ENCODE measurements at regions not wholly inside any gene's neighbourhood (a gene's known extent, or its start where the extent isn't known, plus 50 kb on each side); places are given as distances from the start of the nearest gene placed in this dataset.

DNA sequence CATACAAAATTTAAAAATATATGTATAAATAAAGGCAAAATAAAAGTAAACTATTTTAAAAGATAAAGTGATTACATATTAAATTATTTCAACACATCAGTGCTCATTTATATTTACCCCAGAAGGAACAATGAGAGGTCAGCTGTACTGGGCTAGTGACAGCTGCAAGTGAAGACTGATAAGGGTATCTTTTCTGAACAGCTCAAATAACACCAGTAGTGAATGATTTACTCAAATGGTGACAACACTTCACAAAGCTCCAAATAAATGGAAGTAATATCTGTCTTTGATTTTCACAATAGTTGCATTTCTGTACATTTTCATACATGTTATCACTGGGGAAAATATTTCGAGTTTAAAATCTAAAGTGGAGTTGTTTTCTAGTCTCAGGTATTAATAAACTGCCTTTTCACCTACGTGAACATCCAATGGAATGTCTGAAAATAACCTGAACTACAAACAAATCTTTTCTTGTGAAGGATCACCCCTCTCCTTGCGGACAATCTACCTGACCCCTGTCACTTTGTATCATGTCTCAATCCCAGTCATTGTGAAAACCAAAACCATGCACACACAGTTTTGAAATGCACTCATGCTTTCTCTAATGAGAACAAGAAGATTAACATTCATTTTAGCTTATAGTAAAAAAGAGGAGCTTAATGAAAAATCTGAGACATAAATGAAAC is 1928.8 kb upstream of the CELF4 start:
- no peak overlapping the region for H3K4me3 Mint-ChIP-seq

DNA sequence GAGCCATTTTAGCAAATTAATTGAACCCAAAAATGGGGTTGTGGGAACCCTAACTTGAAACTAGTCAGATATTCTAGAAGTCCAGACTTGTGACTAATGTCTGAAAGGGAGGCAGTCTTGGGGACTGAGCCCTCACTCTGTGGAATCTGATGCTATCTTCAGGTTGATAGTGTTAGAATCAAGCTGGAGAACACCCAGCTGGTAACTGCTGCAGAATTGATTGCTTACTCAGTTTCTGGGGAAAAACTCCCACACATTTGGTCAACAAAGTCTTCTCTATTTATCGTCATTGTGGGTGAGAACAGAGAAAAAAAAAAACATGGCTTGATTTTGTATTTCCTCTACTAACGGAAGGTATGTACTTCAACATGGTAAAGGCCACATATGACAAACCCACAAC is 1925.8 kb upstream of the CELF4 start:
- H2AFZ ChIP-seq (replicated peaks) = no peak overlapping the region
- no peak overlapping the region for H3K9ac ChIP-seq
- DNase-seq (ENCODE audit: low spot score) = no peak
- H3K27me3 ChIP-seq = no peaks in the 10 kb centered on the region
- H3K4me1 ChIP-seq = no peaks in the 10 kb centered on the region
- TF ChIP-seq, protein P1, sequence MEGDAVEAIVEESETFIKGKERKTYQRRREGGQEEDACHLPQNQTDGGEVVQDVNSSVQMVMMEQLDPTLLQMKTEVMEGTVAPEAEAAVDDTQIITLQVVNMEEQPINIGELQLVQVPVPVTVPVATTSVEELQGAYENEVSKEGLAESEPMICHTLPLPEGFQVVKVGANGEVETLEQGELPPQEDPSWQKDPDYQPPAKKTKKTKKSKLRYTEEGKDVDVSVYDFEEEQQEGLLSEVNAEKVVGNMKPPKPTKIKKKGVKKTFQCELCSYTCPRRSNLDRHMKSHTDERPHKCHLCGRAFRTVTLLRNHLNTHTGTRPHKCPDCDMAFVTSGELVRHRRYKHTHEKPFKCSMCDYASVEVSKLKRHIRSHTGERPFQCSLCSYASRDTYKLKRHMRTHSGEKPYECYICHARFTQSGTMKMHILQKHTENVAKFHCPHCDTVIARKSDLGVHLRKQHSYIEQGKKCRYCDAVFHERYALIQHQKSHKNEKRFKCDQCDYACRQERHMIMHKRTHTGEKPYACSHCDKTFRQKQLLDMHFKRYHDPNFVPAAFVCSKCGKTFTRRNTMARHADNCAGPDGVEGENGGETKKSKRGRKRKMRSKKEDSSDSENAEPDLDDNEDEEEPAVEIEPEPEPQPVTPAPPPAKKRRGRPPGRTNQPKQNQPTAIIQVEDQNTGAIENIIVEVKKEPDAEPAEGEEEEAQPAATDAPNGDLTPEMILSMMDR (IDR thresholded peaks at IDR 0.05) = no peak
- no peak for TF ChIP-seq EZH2 (IDR thresholded peaks at IDR 0.05)
- no peak for TF ChIP-seq EZH2phosphoT487 (IDR thresholded peaks at IDR 0.05)
- no peak overlapping the region for H3K4me3 ChIP-seq
- no peaks in the 10 kb centered on the region for H3F3A ChIP-seq (ENCODE audit: low read depth)
- Mint-ChIP-seq H3K4me1 (peaks cover 13% of the 10 kb centered on the region), H3K4me3 (no peak overlapping the region), H3K9me3 (peaks cover 12% of the 10 kb centered on the region), H3K27ac (no peak overlapping the region), H3K36me3 (no peaks in the 10 kb centered on the region), H3K27me3 (ENCODE audit: insufficient read depth, low read depth) (no peaks in the 10 kb centered on the region)
- H3K4me2 ChIP-seq = no peak overlapping the region
- H3K36me3 ChIP-seq = no peaks in the 10 kb centered on the region
- no peak overlapping the region for H3K27ac ChIP-seq
- no peaks in the 10 kb centered on the region for H3K79me2 ChIP-seq (ENCODE audit: low read depth)
- H3K9me3 ChIP-seq (ENCODE audit: low read depth) = no peaks in the 10 kb centered on the region
- H4K20me1 ChIP-seq (ENCODE audit: low read depth) = no peaks in the 10 kb centered on the region

More for the DNA sequence above, 1928.8 kb upstream of the CELF4 start:
- H4K20me1 ChIP-seq (ENCODE audit: low read depth) = no peaks in the 10 kb centered on the region
- Mint-ChIP-seq H3K9me3 (peaks cover 16% of the 10 kb centered on the region), H3K4me1 (peaks cover 6% of the 10 kb centered on the region), H3K27ac (no peak overlapping the region), H3K27me3 (ENCODE audit: insufficient read depth, low read depth) (no peaks in the 10 kb centered on the region), H3K36me3 (peaks cover 4% of the 10 kb centered on the region)
- H3K27ac ChIP-seq = no peak overlapping the region
- TF ChIP-seq EZH2 (IDR thresholded peaks at IDR 0.05) (no peak), EZH2phosphoT487 (IDR thresholded peaks at IDR 0.05) (no peak)
- TF ChIP-seq, protein P1 (IDR thresholded peaks at IDR 0.05) = no peak
- H3K36me3 ChIP-seq = no peaks in the 10 kb centered on the region
- H3K4me1 ChIP-seq = no peaks in the 10 kb centered on the region
- H3K27me3 ChIP-seq = no peaks in the 10 kb centered on the region
- H3K4me3 ChIP-seq = no peak overlapping the region
- no peaks in the 10 kb centered on the region for H3K79me2 ChIP-seq (ENCODE audit: low read depth)
- H2AFZ ChIP-seq (replicated peaks) = no peak overlapping the region
- no peak overlapping the region for H3K4me2 ChIP-seq
- DNase-seq (ENCODE audit: low spot score) = no peak
- H3F3A ChIP-seq (ENCODE audit: low read depth) = no peaks in the 10 kb centered on the region
- H3K9me3 ChIP-seq (ENCODE audit: low read depth) = no peaks in the 10 kb centered on the region
- H3K9ac ChIP-seq = no peak overlapping the region

DNA sequence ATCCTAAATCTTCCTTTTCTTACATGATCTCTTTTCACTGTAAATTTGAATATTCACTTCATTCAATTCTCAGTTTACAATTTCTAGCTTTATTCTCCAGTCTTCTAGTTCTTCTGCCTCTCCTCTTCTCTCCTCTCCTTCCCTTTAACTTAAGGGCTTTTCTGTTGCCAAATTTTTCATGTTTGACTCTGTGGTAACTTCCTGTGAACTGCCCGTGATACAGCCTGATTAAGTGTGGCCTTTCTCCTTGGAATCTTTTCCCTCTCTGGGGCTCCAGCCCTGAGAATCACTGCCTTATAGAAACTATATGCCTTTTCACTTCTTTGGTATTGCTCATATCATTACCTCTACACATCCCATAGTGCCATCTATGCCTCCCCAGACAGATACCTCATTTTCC is 1923.8 kb upstream of the CELF4 start:
- no peaks in the 10 kb centered on the region for H3K27me3 Mint-ChIP-seq (ENCODE audit: insufficient read depth, low read depth)

More for the DNA sequence above, 1923.8 kb upstream of the CELF4 start:
- no peak overlapping the region for H3K27ac ChIP-seq
- no peak overlapping the region for H3K4me2 ChIP-seq
- no peak overlapping the region for H3K4me3 ChIP-seq
- peaks cover 10% of the 10 kb centered on the region for H3K4me1 Mint-ChIP-seq
- no peaks in the 10 kb centered on the region for H3K36me3 Mint-ChIP-seq
- no peak overlapping the region for H3K4me3 Mint-ChIP-seq
- H3K9me3 Mint-ChIP-seq = peaks cover 12% of the 10 kb centered on the region
- no peaks in the 10 kb centered on the region for H3K9me3 ChIP-seq (ENCODE audit: low read depth)
- no peak overlapping the region for H3K27ac Mint-ChIP-seq
- H2AFZ ChIP-seq (replicated peaks) = no peak overlapping the region
- H3K36me3 ChIP-seq = no peaks in the 10 kb centered on the region
- DNase-seq (ENCODE audit: low spot score) = no peak
- H3K27me3 ChIP-seq = no peaks in the 10 kb centered on the region
- TF ChIP-seq, protein P1 (IDR thresholded peaks at IDR 0.05) = no peak
- TF ChIP-seq EZH2phosphoT487 (IDR thresholded peaks at IDR 0.05) = no peak
- no peak for TF ChIP-seq EZH2 (IDR thresholded peaks at IDR 0.05)
- no peak overlapping the region for H3K9ac ChIP-seq
- H3K4me1 ChIP-seq = no peaks in the 10 kb centered on the region
- H4K20me1 ChIP-seq (ENCODE audit: low read depth) = no peaks in the 10 kb centered on the region
- H3F3A ChIP-seq (ENCODE audit: low read depth) = no peaks in the 10 kb centered on the region
- H3K79me2 ChIP-seq (ENCODE audit: low read depth) = no peaks in the 10 kb centered on the region
